ENCODE measurements at regions not wholly inside any gene's neighbourhood (a gene's known extent, or its start where the extent isn't known, plus 50 kb on each side); places are given as distances from the start of the nearest gene placed in this dataset.

DNA sequence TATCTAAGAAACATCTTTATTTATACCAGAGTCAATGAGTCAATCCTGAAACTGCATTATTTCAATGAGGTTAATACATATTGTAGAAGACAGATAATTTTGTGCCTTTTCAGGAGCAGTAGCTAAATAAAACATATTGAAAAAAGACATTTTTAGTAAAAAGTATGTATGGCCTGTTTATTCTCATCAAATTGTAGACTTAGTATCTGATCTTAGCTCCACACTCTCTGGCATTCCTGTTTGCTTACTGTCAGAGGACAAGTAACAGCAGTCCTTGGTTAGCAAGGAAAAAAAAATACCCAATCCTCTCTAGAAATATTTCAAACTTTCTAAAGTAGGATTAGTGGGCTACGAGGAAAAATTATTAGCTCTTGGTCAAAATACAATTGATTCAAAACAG is 50.5 kb upstream of the GUCY1A1 start:
- no peak for DNase-seq

DNA sequence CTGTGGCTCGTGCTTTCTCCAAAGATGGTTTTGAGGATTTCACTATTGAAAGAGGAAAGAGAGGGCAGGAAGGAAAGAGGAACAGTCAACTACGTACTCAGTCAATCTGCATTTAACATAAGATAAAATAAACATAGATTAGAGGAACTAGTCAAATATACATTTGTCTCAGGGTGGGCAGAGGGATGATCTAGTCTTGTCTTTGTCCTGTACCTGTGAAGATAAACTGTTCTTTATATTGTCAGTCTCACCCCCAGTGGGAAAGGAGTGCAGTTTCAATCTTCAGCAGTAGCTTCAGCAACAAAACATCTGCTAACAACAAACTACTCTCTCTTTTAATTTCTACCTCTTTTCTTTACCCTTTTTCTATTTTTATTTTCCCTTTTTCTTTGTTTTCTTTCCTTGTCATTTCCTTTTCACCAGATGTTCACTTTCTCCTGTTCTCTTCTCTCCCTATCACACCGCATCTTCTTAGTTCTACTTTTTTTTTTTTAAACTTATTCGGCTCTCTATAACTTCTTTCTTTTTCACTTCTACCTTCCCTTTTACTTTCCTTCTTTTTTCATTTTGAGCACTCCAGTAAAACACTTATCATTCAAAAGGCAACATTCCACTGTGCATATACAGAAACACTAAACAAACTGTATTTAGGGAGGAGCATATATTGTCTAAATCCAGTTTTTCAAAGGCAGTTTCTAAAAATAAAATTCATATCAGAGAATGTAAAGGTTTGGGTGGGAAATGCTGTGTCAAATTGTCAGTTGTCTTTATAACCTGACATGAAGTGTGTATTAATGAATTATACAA is 51.4 kb upstream of the GUCY1A1 start:
- DNase-seq, result no peak

- DNase-seq, result no peak
These were observed 52.4 kb upstream of the GUCY1A1 start for GRCh38 chr4:155614111-155614762.

GRCh38 chr4:155612074-155612473 is 54.6 kb upstream of the GUCY1A1 start:
- no peak for DNase-seq

DNA sequence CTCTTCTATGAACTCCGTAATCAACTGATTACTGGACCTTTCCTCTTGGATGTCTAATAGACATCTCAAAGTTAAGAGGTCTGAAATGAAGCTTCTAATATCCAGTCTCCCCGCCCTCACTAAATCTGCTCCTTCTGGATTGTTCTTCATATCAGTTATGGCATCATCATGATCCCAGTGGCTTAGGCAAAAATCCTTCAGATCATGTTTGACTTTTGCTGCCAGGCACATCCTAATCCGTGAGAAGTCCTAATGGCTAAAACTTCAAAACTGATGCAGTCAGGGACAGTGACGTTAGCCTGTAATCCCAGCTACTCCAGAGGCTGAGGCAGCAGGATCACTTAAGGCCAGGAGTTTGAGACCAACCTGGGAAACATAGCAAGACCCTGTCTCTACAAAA is 55.1 kb upstream of the GUCY1A1 start:
- no peak for DNase-seq

GRCh38 chr4:155610143-155610542 is 56.5 kb upstream of the GUCY1A1 start:
- no peak for DNase-seq

DNA sequence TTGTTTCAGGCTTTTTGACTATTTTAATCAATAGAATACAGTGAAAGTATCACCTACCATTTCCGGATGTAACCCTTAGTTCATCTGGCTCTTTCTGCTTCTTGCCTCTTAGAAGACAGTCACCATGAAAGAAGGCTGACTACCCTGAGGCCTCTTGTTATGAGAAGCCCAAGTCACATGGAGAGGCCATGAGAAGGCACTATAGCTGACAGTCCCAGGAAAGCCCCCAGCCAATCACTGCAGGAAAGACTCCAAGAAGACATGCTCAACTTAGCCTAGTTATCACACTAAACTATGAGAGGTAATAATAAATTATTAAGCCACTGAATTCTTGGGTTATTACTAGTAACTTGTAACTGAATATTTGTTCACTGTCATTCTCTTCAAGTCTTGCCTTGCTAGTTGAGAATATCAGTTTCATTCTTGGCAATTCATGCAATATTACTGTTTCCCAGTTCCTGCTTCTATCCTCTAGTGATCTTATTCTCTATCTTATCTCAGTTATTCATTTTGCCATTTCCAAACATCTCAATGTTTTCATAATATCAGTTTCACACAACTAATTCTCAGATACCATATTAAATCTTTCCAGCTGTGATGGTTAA is 57.1 kb upstream of the GUCY1A1 start:
- no peak for DNase-seq

- no peak for DNase-seq
These were observed 58.3 kb upstream of the GUCY1A1 start for GRCh38 chr4:155608225-155608885.

DNA sequence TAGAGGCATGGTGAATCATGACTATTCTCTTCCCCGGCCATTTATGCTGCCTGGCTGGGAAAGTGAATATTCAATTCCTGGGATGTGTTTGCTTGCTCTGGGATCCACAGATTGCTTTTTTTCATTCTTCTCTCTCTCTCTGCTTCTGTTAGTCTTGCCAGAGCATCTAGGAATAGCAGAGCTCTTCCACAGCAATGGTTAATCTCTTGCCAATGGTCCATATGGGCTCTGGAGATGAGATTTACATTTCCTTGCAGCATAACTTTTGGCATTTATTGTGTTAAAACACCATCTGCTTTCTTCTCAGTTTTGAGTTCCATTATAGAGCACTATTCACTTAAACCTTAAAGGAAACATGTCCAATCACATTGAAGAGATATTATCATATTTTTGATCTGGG is 59.2 kb upstream of the GUCY1A1 start:
- DNase-seq, result no peak

DNA sequence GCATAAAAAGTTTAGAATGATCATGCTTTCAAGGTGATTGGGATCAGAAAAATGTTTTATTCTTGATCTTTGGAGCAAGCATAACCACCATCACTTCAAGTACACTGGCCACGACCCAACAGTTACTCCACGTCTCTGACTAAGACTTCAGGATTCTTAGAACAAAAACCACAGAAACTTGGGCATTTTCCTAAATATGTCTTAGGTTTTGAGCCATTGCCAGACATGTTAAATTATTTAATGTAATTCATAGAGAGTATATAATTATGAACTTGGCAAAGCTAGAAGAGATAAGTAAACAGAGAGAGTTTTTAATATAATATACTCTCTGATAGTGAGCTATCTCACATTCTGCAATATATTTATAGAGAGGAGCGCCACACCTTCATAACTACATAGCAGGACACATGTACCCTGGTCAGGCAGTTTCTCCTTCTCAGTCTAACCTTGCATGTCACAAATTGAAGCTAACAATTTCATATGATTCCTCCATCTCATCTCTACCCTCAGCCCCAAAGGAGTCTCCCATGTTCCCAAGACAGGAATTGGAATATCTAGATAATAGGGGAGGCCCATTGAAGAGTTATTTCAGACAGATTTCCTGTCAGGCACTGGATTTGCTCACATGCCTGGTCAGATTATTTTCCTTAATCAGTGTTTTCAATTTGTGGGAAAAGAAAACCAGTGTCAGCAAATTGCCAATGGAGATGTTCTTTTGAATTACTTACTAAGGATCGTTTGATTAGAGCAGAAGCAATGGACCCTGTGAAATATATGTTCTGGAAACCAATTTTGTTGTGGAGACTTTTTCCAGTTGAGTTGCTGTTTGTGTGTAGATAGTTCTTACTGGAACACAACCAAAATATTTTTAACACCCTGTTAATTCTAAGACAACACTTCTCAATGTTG is 61.7 kb upstream of the GUCY1A1 start:
- no peak for DNase-seq

- DNase-seq, result no peak
These were observed 63.2 kb upstream of the GUCY1A1 start for GRCh38 chr4:155603360-155603891.

DNA sequence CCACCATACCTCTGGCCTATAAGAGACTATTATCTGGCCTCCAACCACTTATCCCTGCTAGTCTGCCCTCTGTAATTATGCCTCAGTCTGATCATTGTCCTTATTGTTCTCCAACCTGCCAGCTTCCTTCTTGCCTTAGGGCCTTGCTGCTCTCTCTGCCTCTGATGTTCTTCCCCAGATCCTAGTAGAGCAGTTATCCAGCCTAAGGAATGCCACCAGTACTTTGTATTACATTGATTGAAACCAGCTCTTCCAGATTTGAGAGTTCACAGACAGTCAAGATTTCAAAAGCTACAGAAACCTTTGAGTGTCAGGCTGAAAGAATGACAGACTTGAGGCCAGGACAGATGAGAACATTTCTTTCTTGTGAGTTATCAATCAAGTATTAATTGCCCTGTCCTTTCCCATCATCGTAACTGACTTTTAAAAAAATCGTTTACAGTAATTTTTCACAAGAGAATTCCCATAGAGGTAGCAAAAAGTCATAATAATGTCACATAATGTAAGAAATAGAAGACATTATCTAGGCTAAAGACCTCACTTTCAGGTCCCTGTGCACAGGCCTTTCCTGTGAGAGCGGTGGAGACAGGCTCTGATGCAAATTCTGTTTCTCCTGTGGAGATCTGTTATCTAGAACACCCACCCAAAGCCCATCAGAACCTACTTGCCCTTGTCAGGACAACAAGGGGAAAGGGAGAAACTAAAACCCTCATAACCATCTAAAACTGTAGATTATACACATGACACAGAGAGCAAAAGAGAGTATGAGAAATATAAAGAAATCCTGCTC is 64.1 kb upstream of the GUCY1A1 start:
- no peak for DNase-seq

- no peak for DNase-seq
These were observed 66.4 kb upstream of the GUCY1A1 start for GRCh38 chr4:155600244-155600643.

- no peak for DNase-seq
These were observed 67.1 kb upstream of the GUCY1A1 start for GRCh38 chr4:155599596-155599995.

DNA sequence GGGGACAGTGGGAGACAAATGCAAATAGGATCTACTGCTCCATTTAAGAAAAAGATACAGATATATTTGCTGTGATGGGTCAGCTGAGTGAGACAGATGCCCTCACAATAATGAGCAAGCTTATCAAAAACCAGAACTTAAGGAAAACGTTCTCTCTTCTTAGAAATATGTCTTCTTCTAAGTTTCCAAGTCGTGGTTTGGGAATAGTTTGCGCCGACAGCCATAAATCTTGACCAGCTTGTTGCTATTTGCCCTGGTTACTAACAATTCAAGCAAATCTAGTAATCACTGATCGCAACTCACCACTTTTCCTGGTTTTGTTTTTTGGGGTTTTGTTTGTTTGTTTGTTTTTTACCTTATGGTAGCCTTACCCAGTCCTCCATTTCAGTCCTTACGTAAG is 67.6 kb upstream of the GUCY1A1 start:
- no peak for DNase-seq

DNA sequence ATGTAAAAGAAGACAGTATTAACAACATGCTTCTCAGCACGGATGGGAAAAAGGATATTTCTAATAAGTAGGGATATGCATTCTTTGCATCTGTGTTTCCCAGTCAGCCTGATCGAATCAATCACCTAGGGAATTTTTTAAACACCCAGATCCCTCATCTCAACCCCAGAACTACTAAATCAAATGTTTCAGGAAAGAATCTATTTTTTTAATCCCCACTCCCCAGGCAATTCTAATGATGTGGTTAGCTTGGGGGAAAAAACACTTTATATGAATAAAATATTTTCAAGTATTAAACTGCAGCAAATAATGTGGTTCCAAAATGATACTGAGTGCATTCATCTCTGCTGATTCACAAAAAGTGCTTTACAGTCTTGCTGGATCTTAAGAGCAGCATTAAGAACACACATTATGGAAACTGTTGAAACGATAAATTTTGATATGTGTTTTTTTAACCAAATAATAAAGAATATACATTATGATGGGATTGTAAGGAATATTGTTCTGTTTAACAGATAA is 68.7 kb upstream of the GUCY1A1 start:
- no peak for DNase-seq

GRCh38 chr4:155597281-155597680 is 69.4 kb upstream of the GUCY1A1 start:
- no peak for DNase-seq

DNA sequence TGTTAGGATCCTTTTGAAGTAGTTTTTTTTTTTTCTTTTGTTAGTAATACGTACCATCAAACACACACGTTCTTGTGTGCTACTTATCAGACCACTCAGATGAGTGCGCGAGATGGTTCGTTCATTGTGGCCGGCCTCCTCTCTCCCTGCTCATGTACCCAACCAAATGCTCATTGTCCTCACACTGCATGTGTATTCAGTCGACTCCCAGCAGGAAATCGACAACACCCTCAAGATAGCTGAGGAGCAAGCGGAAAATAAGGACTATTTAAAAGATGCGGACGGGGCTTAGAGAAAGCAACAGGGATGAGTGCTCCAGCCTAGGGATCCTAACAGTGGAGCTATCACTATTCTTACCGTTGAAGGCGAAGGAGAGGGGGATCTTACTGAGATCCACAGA is 72.9 kb upstream of the GUCY1A1 start:
- DNase-seq, result no peak

DNA sequence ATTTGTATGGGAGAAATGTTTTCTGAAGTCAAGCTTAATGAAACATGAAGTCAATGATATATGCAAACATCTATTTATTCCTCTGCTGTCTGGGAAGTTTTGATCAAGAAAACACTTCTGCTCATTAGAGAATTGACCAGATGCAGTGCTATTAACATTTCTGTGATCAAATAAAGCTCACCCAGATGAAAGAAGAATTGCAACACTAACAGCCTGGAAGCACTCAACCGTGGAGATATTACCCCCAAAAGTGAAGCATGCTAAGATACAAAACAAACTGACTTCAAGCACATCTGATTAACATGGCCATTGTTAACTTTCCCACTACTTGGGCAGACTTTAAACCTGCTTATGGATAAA is 73.7 kb upstream of the GUCY1A1 start:
- DNase-seq, result no peak

DNA sequence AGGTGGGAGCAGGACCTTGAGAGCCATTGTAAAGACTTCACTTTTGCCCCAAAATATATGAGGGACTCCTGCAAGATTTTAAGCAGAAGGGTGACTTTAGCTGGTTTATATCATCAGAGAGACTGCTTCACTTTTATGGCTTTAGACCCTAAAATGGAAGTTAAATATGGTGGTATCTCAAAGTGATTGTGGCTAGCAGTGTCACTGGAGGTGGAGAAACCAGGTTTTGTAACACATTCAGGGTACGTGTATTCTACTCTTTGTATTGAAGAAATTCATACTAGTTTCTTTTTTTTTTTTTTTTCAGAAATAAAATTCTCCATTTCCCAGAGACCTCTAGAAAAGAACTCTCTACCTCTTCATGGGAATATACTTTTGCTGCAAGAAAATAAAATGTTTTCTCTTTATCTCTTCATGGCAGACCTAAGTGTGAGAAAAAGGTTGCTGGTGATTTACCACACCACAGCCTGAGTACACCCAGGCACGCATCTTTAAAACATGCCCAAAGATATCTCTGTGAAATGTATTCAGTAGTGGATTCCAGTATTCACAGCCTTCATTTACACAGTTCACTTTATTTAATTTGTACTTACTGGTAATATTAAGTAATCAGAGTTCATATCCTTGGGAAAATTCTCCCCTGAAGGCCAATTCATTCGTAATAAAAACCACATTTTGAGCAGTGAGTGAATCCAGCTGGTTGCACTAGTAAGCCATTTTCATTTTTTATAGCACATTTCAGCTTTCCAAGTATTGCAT is 74.3 kb upstream of the GUCY1A1 start:
- no peak for DNase-seq

DNA sequence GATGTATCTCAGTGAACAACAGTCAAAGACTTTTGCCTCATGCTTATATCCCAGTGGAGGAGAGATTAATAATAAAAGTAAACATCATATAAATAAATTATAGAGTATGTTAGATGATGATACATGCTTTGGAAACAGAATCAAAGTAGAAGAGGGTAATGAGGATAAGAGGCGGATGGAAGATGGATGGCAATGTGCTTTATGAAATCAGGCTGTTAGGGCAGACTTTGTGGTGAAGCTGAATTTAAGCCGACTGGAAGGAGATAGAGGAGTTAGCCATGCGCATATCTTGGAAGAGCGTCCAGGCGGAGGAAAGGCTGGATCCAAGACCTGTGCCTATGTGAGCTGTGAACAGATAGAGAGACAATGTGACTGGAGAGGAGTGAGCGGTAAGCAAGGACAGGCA is 74.9 kb upstream of the GUCY1A1 start:
- no peak for DNase-seq
